ENCODE measurements at regions not wholly inside any gene's neighbourhood (a gene's known extent, or its start where the extent isn't known, plus 50 kb on each side); places are given as distances from the start of the nearest gene placed in this dataset.

- TF ChIP-seq, protein P1, sequence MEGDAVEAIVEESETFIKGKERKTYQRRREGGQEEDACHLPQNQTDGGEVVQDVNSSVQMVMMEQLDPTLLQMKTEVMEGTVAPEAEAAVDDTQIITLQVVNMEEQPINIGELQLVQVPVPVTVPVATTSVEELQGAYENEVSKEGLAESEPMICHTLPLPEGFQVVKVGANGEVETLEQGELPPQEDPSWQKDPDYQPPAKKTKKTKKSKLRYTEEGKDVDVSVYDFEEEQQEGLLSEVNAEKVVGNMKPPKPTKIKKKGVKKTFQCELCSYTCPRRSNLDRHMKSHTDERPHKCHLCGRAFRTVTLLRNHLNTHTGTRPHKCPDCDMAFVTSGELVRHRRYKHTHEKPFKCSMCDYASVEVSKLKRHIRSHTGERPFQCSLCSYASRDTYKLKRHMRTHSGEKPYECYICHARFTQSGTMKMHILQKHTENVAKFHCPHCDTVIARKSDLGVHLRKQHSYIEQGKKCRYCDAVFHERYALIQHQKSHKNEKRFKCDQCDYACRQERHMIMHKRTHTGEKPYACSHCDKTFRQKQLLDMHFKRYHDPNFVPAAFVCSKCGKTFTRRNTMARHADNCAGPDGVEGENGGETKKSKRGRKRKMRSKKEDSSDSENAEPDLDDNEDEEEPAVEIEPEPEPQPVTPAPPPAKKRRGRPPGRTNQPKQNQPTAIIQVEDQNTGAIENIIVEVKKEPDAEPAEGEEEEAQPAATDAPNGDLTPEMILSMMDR (IDR thresholded peaks at IDR 0.05; ENCODE audit: insufficient read depth, low read depth, low read length), result no peak
- Histone ChIP-seq H3K27me3 (ENCODE audit: control insufficient read depth, insufficient read depth, low read length) (no peaks in the 10 kb centered on the region), H3K4me3 (ENCODE audit: low read depth, low read length) (no peak overlapping the region), H3K36me3 (ENCODE audit: control insufficient read depth, insufficient read depth, low read length) (no peaks in the 10 kb centered on the region)
- DNase-seq (ENCODE audit: low read depth), result no peak
- ChIA-PET CTCF (interaction anchor here (1.5 kb wide), 1 partner anchor 107 kb away, joined by 4 read pairs; no protein-coding TSS in a partner anchor), POLR2A (no interaction called here)
Observed at GRCh38 chr3:150076443-150076842, 105.7 kb upstream of the PFN2 start.

GRCh38 chr3:150075417-150075865 is 104.7 kb upstream of the PFN2 start:
- CTCF ChIA-PET, result interaction anchor here (1.5 kb wide), 1 partner anchor 108 kb away, joined by 4 read pairs; no protein-coding TSS in a partner anchor
- H3K27me3 ChIP-seq (ENCODE audit: control insufficient read depth, insufficient read depth, low read length), result no peaks in the 10 kb centered on the region
- POLR2A ChIA-PET, result no interaction called here
- no peaks in the 10 kb centered on the region for H3K36me3 ChIP-seq (ENCODE audit: control insufficient read depth, insufficient read depth, low read length)
- no peak for DNase-seq (ENCODE audit: low read depth)
- TF ChIP-seq, protein P1 (IDR thresholded peaks at IDR 0.05; ENCODE audit: insufficient read depth, low read depth, low read length), result no peak
- H3K4me3 ChIP-seq (ENCODE audit: low read depth, low read length), result no peak overlapping the region

DNA sequence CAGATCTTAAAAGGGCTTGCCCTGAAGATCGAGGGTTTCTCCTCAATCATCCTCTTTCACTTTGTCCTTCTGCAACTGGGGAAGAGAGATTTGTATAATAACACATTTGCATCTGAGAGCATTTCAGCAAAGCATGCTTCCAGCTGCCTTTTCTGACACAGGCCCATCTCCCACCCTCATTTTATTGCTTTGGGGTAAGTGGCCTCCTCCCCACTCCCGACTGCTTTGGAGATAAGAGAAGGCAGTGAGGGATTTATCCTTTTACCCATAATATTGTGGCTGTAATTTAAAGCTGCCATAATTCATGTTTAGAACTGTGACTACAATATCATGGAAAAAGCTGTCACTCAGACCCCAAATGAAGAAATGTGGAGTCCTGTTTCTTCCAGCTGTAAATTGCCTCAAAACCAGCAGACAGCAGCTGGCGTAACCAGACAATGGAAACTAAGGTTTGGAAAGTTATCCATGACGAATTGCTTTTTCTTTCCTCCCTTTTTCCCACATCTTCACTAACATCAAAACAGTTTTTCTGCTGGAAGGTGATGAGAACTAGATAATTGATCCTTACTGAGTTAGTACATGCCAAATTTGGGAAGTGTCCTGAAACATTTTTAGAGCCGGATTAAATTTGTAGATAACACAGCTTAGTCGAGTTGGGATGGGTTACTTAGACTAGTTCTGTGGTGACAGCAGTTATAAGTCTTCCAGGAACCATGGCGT is 104.2 kb upstream of the PFN2 start:
- no peaks in the 10 kb centered on the region for H3K36me3 ChIP-seq (ENCODE audit: control insufficient read depth, insufficient read depth, low read length)
- TF ChIP-seq, protein P1 (IDR thresholded peaks at IDR 0.05; ENCODE audit: insufficient read depth, low read depth, low read length), result no peak
- no peaks in the 10 kb centered on the region for H3K27me3 ChIP-seq (ENCODE audit: control insufficient read depth, insufficient read depth, low read length)
- CTCF ChIA-PET, result interaction anchor here (1.5 kb wide), 1 partner anchor 109 kb away, joined by 4 read pairs; no protein-coding TSS in a partner anchor
- no peak overlapping the region for H3K4me3 ChIP-seq (ENCODE audit: low read depth, low read length)
- DNase-seq (ENCODE audit: low read depth), result no peak
- POLR2A ChIA-PET, result no interaction called here

- CTCF ChIA-PET, result no interaction called here
- TF ChIP-seq, protein P1 (IDR thresholded peaks at IDR 0.05; ENCODE audit: insufficient read depth, low read depth, low read length), result no peak
- no peak overlapping the region for H3K4me3 ChIP-seq (ENCODE audit: low read depth, low read length)
Observed at GRCh38 chr3:150074277-150074676, 103.6 kb upstream of the PFN2 start.

DNA sequence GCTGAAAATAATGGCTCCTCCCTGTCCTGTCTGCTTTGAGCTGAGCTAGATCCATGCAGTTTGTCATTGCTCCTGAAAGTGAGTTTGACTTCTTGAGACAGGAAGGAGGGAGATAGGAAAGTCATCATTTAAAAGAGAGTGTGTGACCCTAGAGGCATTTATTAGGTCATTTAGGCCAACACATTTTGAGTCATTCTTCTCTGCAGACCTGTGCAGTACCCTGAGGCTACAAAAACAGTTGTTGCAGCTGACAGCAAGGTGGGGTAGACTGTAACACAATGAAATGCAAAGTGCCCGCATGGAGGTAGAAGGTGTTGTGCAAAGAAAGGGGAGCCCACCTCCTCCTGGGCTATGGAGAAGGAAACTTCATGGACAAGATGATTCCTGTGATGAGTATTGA is 102.8 kb upstream of the PFN2 start:
- H3K4me3 ChIP-seq (ENCODE audit: low read depth, low read length), result no peak overlapping the region
- H3K36me3 ChIP-seq (ENCODE audit: control insufficient read depth, insufficient read depth, low read length), result no peaks in the 10 kb centered on the region
- TF ChIP-seq, protein P1 (IDR thresholded peaks at IDR 0.05; ENCODE audit: insufficient read depth, low read depth, low read length), result no peak
- ChIA-PET POLR2A (no interaction called here), CTCF (interaction anchor here (0.5 kb wide), 1 partner anchor 129 kb away, joined by 3 read pairs; no protein-coding TSS in a partner anchor)
- H3K27me3 ChIP-seq (ENCODE audit: control insufficient read depth, insufficient read depth, low read length), result no peaks in the 10 kb centered on the region
- no peak for DNase-seq (ENCODE audit: low read depth)

More at GRCh38 chr3:150074277-150074676, 103.6 kb upstream of the PFN2 start:
- Histone ChIP-seq H3K36me3 (ENCODE audit: control insufficient read depth, insufficient read depth, low read length) (no peaks in the 10 kb centered on the region), H3K27me3 (ENCODE audit: control insufficient read depth, insufficient read depth, low read length) (no peaks in the 10 kb centered on the region)
- DNase-seq (ENCODE audit: low read depth), result no peak
- POLR2A ChIA-PET, result no interaction called here
